HUDEP-2 (cell line): ENCODE measurements at regions not wholly inside any gene's neighbourhood (a gene's known extent, or its start where the extent isn't known, plus 50 kb on each side); places are given as distances from the start of the nearest gene placed in this dataset.
A peak's percentile ranks its signal among the peaks of the same experiment; 100 is the strongest.

Source experiments
- DNase-seq, 76 experiments: peaks; one replicate each; lab custom pipeline; 2025; ENCODE audit not compliant: unreplicated experiment in 76 of 76; lab: John Stamatoyannopoulos, UW

GRCh38 chr4:110675426-110675825 is 52.5 kb upstream of the PITX2 start:
- DNase-seq = no peak

GRCh38 chr4:110676241-110676640 is 53.4 kb upstream of the PITX2 start:
- DNase-seq = no peak

GRCh38 chr4:110678517-110679227 is 55.8 kb upstream of the PITX2 start:
- no peak for DNase-seq

- no peak for DNase-seq
Measured at GRCh38 chr4:110680265-110680664, 57.4 kb upstream of the PITX2 start.

- DNase-seq = no peak
Measured at GRCh38 chr4:110681381-110681780, 58.5 kb upstream of the PITX2 start.

- no peak for DNase-seq
Measured at GRCh38 chr4:110682311-110682710, 59.4 kb upstream of the PITX2 start.

- no peak for DNase-seq
Measured at GRCh38 chr4:110683601-110684000, 60.7 kb upstream of the PITX2 start.

- DNase-seq = no peak
Measured at GRCh38 chr4:110702326-110702725, 79.4 kb upstream of the PITX2 start.

- DNase-seq = no peak
Measured at GRCh38 chr4:110704748-110705439, 82.0 kb upstream of the PITX2 start.

GRCh38 chr4:110705440-110705782 is 82.5 kb upstream of the PITX2 start:
- DNase-seq = no peak

- DNase-seq = no peak
Measured at GRCh38 chr4:110710070-110710469, 87.2 kb upstream of the PITX2 start.

- no peak for DNase-seq
Measured at GRCh38 chr4:110712486-110712885, 89.6 kb upstream of the PITX2 start.

GRCh38 chr4:110730318-110730717 is 107.4 kb upstream of the PITX2 start:
- DNase-seq = no peak

- DNase-seq = no peak
Measured at GRCh38 chr4:110733901-110734300, 111.0 kb upstream of the PITX2 start.

GRCh38 chr4:110735686-110736085 is 112.8 kb upstream of the PITX2 start:
- peak in 33 of 76 experiments; percentile 0 to 60 (median 6) for DNase-seq

- DNase-seq = no peak
Measured at GRCh38 chr4:110737931-110738330, 115.1 kb upstream of the PITX2 start.

GRCh38 chr4:110742143-110742542 is 119.3 kb upstream of the PITX2 start:
- DNase-seq = no peak

- DNase-seq = no peak
Measured at GRCh38 chr4:110748071-110748470, 125.2 kb upstream of the PITX2 start.

- no peak for DNase-seq
Measured at GRCh38 chr4:110751183-110751582, 128.3 kb upstream of the PITX2 start.

- no peak for DNase-seq
Measured at GRCh38 chr4:110751986-110752385, 129.1 kb upstream of the PITX2 start.

- no peak for DNase-seq
Measured at GRCh38 chr4:110753466-110753865, 130.6 kb upstream of the PITX2 start.

- no peak for DNase-seq
Measured at GRCh38 chr4:110754716-110755115, 131.8 kb upstream of the PITX2 start.
